Thyroid gland (tissue), 4 donors: ENCODE measurements at regions not wholly inside any gene's neighbourhood (a gene's known extent, or its start where the extent isn't known, plus 50 kb on each side); places are given as distances from the start of the nearest gene placed in this dataset.

ENCODE experiments used
- DNase-seq, 2 donors: peaks; one replicate each; pipeline ENCODE4 v3.0.0-alpha.2; 2019
- H3K27ac ChIP-seq, 3 donors: fragments of 200-600 bp; sonication (generic); 1 replicate in 2 of 3; 2 replicates in 1 of 3; pipeline ENCODE4 v1.5.1; 2016 to 2019; ENCODE audit warnings: mild to moderate bottlenecking in 1 of 3, moderate library complexity in 1 of 3
- H3K27me3 ChIP-seq: fragments of 200-600 bp; sonication (generic); one replicate; pipeline ENCODE4 v1.5.1; 2019
- H3K36me3 ChIP-seq, 2 donors: fragments of 200-600 bp; sonication (generic); one replicate each; pipeline ENCODE4 v1.5.1; 2016 to 2019
- H3K4me1 ChIP-seq, 2 donors: fragments of 200-600 bp; sonication (generic); one replicate each; pipeline ENCODE4 v1.5.1; 2017 to 2019
- H3K4me3 ChIP-seq, 3 donors: fragments of 200-600 bp; sonication (generic); replicated peaks in 1 of 3; 1 replicate in 2 of 3; 2 replicates in 1 of 3; pipeline ENCODE4 v1.5.1; 2016; ENCODE audit warnings: mild to moderate bottlenecking in 1 of 3
- H3K9me3 ChIP-seq: fragments of 200-600 bp; sonication (generic); one replicate; pipeline ENCODE4 v1.5.1; 2017
- POLR2A ChIP-seq, 2 donors: fragments of 450-650 bp; IDR thresholded peaks; one replicate each; pipeline ENCODE4 v1.6.1; 2017; ENCODE audit warnings: antibody characterized with exemption in 2 of 2, mild to moderate bottlenecking in 2 of 2, moderate library complexity in 1 of 2
- WGBS, 2 donors: methylation state at CpG; one replicate each; pipeline ENCODE4 v1.1.5; 2017; 5-methylcytosine and 5-hydroxymethylcytosine counted together
- intact Hi-C: fragments of 100-400 bp; cut with DNase I; formaldehyde crosslinking; loops from one replicate; pipeline ENCODE4 v1.15.1; 2023
- TF ChIP-seq, protein P1 (sequence below), 6 experiments: fragments of 200-600 bp in 3 of 6; fragments of 450-650 bp in 3 of 6; sonication (generic) in 3 of 6; IDR thresholded peaks; one replicate each; pipeline ENCODE4 v1.5.1; 2016 to 2019; ENCODE audit warnings: antibody characterized with exemption in 6 of 6, mild to moderate bottlenecking in 2 of 6, inconsistent platforms in 1 of 6, moderate library complexity in 1 of 6

- H3K4me1 ChIP-seq: no peaks in the 10 kb centered on the region
- no peaks in the 10 kb centered on the region for H3K27me3 ChIP-seq
- 62 to 71% methylated on average over 3 of the region's 3 CpGs for WGBS, 2 donors
- no peaks in the 10 kb centered on the region for H3K36me3 ChIP-seq
- no peak overlapping the region for H3K27ac ChIP-seq
- DNase-seq: no peak
- no peak overlapping the region for H3K4me3 ChIP-seq
- H3K9me3 ChIP-seq: no peaks in the 10 kb centered on the region
- intact Hi-C loops: no loop called here
- TF ChIP-seq POLR2A (IDR thresholded peaks at IDR 0.05): no peak
- TF ChIP-seq, protein P1, sequence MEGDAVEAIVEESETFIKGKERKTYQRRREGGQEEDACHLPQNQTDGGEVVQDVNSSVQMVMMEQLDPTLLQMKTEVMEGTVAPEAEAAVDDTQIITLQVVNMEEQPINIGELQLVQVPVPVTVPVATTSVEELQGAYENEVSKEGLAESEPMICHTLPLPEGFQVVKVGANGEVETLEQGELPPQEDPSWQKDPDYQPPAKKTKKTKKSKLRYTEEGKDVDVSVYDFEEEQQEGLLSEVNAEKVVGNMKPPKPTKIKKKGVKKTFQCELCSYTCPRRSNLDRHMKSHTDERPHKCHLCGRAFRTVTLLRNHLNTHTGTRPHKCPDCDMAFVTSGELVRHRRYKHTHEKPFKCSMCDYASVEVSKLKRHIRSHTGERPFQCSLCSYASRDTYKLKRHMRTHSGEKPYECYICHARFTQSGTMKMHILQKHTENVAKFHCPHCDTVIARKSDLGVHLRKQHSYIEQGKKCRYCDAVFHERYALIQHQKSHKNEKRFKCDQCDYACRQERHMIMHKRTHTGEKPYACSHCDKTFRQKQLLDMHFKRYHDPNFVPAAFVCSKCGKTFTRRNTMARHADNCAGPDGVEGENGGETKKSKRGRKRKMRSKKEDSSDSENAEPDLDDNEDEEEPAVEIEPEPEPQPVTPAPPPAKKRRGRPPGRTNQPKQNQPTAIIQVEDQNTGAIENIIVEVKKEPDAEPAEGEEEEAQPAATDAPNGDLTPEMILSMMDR (IDR thresholded peaks at IDR 0.05): no peak
Measured at GRCh38 chrY:19578281-19578874, 166.1 kb downstream of the KDM5D start.

DNA sequence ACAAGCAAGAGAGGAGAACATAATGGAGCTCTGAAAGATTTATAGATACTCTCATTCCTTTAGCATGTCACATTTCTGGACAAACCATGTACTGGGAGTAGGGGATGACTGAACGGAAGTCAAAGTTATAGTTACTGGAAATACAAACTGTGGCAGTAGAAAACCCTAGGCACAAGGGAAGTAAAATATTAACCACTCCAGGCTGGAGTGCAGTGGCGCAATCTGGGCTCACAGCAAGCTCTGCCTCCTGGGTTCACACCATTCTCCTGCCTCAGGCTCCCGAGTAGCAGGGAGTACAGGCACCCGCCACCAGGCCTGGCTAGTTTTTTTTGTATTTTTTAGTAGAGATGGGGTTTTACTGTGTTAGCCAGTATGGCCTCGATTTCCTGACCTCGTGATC lies 167.3 kb downstream of the KDM5D start:
- no peak for DNase-seq
- WGBS, 2 donors: 91 to 96% methylated on average over 5 to 6 of the region's 6 CpGs
- TF ChIP-seq, protein P1 (IDR thresholded peaks at IDR 0.05): no peak
- TF ChIP-seq POLR2A (IDR thresholded peaks at IDR 0.05): no peak
- no peaks in the 10 kb centered on the region for H3K4me1 ChIP-seq
- H3K27ac ChIP-seq: no peak overlapping the region
- H3K4me3 ChIP-seq: no peak overlapping the region
- intact Hi-C loops: no loop called here
- no peaks in the 10 kb centered on the region for H3K9me3 ChIP-seq
- H3K27me3 ChIP-seq: no peaks in the 10 kb centered on the region
- no peaks in the 10 kb centered on the region for H3K36me3 ChIP-seq

- no peaks in the 10 kb centered on the region for H3K27me3 ChIP-seq
- H3K4me1 ChIP-seq: no peaks in the 10 kb centered on the region
- H3K36me3 ChIP-seq: no peaks in the 10 kb centered on the region
- H3K27ac ChIP-seq: no peak overlapping the region
- TF ChIP-seq POLR2A (IDR thresholded peaks at IDR 0.05): no peak
- TF ChIP-seq, protein P1 (IDR thresholded peaks at IDR 0.05): no peak
- intact Hi-C loops: no loop called here
- no peak for DNase-seq
- H3K4me3 ChIP-seq: no peak overlapping the region
- H3K9me3 ChIP-seq: no peaks in the 10 kb centered on the region
Measured at GRCh38 chrY:19574939-19575338, 169.6 kb downstream of the KDM5D start.

DNA sequence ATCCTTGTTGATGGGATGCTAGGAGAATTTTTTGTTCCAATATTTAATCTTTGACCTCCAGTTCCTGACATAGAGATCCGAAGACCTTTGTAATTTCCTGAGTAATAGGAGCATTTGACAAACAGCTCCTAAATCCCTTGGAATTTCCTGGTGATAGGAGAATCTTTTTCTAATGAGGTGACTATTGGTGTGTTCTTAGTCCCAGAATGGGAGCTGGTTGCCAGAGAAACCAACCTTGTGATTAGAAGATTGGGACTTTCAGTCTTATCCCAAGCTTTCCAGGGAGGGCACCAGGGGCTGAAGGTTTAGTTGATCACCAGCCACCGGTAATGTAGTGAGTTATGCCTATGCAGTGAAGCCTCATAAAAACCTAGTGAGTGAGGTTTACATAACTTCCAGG lies 170.9 kb downstream of the KDM5D start:
- no peak for DNase-seq

GRCh38 chrY:19570999-19571398 lies 173.5 kb downstream of the KDM5D start:
- DNase-seq: no peak
- Histone ChIP-seq H3K27ac (no peak overlapping the region), H3K27me3 (no peaks in the 10 kb centered on the region), H3K4me1 (no peaks in the 10 kb centered on the region), H3K36me3 (no peaks in the 10 kb centered on the region), H3K4me3 (no peak overlapping the region), H3K9me3 (no peaks in the 10 kb centered on the region)
- WGBS, 2 donors: 88 to 93% methylated on average over 2 of the region's 2 CpGs
- intact Hi-C loops: no loop called here
- TF ChIP-seq, protein P1 (IDR thresholded peaks at IDR 0.05): no peak
- no peak for TF ChIP-seq POLR2A (IDR thresholded peaks at IDR 0.05)

More for the DNA sequence above, 170.9 kb downstream of the KDM5D start:
- Histone ChIP-seq H3K36me3 (no peaks in the 10 kb centered on the region), H3K27ac (no peak overlapping the region), H3K9me3 (no peaks in the 10 kb centered on the region), H3K4me1 (no peaks in the 10 kb centered on the region), H3K27me3 (no peaks in the 10 kb centered on the region), H3K4me3 (no peak overlapping the region)
- 62 to 73% methylated on average over 2 of the region's 2 CpGs for WGBS, 2 donors
- intact Hi-C loops: no loop called here
- no peak for TF ChIP-seq POLR2A (IDR thresholded peaks at IDR 0.05)
- TF ChIP-seq, protein P1 (IDR thresholded peaks at IDR 0.05): no peak
